K562 (cell line): ENCODE measurements at regions not wholly inside any gene's neighbourhood (a gene's known extent, or its start where the extent isn't known, plus 50 kb on each side); places are given as distances from the start of the nearest gene placed in this dataset.

Source experiments
- CBX2 ChIP-seq: fragments of 200-600 bp; sonication (generic); IDR thresholded peaks from one replicate; pipeline ENCODE4 v1.6.1; 2012; ENCODE audit warnings: mild to moderate bottlenecking, low read length, inconsistent platforms; ENCODE audit not compliant: insufficient read depth, poor library complexity, severe bottlenecking
- DDX20 ChIP-seq: fragments of 450-650 bp; IDR thresholded peaks from 2 replicates; pipeline ENCODE4 v1.6.1; 2016; ENCODE audit warnings: missing genetic modification characterization, low read depth, mild to moderate bottlenecking, missing compliant biosample characterization, moderate library complexity
- EWSR1 ChIP-seq: fragments of 450-650 bp; IDR thresholded peaks from 2 replicates; pipeline ENCODE4 v1.6.1; 2018; ENCODE audit warnings: borderline replicate concordance, mild to moderate bottlenecking, low read depth, moderate library complexity; ENCODE audit not compliant: partially characterized antibody
- RBM14 ChIP-seq: fragments of 200-400 bp; formaldehyde crosslinking; IDR thresholded peaks from 2 replicates; pipeline ENCODE4 v1.6.1; 2018; ENCODE audit warnings: low read depth, mild to moderate bottlenecking, low read length, moderate library complexity, borderline replicate concordance; ENCODE audit not compliant: insufficient read depth
- TF ChIP-seq, protein P1 (sequence below), 3 experiments: IDR thresholded peaks in 2 of 3; conservative IDR thresholded peaks in 1 of 3; 2 replicates each; pipeline ENCODE4 v1.5.1; 2011 to 2012; ENCODE audit warnings: low read length in 3 of 3, mild to moderate bottlenecking in 3 of 3, control low read depth in 2 of 3, improper control_type of control experiment in 1 of 3, inconsistent platforms in 1 of 3, low read depth in 1 of 3, mixed read lengths in 1 of 3, moderate library complexity in 1 of 3; ENCODE audit not compliant: insufficient read depth in 2 of 3
- TF ChIP-seq, protein P2 (sequence below): fragments of 450-650 bp; formaldehyde crosslinking; IDR thresholded peaks from 2 replicates; pipeline ENCODE4 v1.4.0; 2020; ENCODE audit warnings: mild to moderate bottlenecking, moderate library complexity
- TF ChIP-seq, protein P3 (sequence below): fragments of 250-450 bp; sonication (Bioruptor Pico); IDR thresholded peaks from 2 replicates; pipeline ENCODE4 v1.5.0; 2020; ENCODE audit warnings: mild to moderate bottlenecking, borderline replicate concordance

DNA sequence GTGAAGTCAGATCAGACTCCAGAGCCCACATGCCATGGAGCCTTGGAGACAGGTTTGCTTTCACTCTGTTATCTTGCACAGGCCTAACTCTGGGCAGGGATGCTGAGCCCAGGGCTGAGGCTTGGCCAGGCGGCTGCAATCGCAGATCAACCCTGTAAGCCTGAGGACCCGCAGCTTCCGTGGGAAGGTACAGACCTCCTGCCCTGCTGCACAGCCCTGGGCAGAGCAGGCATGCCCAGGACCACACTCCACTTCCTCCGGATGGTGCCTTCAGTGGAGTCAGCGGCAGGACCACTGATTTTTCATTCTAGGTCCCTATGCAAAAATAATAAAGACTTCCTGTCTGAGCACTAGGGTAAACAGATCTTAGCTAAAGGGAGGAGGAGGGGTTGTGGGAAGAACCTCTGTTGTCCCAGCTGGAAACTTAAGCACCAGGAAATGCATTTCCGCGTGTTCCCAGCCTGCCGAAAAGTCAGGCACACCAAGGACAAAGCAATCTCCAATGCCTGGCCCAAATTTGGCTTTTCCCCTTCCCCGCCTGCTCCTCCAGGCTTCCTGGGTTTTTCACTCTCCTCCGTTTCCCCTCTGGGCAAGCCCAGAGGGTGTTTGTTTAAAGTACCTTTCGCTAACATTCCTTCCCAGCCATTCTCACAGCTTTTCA, 87.3 kb downstream of the KCTD15 start:
- TF ChIP-seq DDX20 (tag) (no peak), EWSR1 (no peak), RBM14 (no peak), CBX2 (no peak)
- TF ChIP-seq, protein P1, sequence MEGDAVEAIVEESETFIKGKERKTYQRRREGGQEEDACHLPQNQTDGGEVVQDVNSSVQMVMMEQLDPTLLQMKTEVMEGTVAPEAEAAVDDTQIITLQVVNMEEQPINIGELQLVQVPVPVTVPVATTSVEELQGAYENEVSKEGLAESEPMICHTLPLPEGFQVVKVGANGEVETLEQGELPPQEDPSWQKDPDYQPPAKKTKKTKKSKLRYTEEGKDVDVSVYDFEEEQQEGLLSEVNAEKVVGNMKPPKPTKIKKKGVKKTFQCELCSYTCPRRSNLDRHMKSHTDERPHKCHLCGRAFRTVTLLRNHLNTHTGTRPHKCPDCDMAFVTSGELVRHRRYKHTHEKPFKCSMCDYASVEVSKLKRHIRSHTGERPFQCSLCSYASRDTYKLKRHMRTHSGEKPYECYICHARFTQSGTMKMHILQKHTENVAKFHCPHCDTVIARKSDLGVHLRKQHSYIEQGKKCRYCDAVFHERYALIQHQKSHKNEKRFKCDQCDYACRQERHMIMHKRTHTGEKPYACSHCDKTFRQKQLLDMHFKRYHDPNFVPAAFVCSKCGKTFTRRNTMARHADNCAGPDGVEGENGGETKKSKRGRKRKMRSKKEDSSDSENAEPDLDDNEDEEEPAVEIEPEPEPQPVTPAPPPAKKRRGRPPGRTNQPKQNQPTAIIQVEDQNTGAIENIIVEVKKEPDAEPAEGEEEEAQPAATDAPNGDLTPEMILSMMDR (IDR thresholded peaks at IDR 0.05 in 2 of 3, conservative IDR thresholded peaks at IDR 0.05 in 1 of 3; ENCODE audit: insufficient read depth in 2 of 3, low read depth in 1 of 3, low read length in 3 of 3), result no peak
- TF ChIP-seq, protein P2, sequence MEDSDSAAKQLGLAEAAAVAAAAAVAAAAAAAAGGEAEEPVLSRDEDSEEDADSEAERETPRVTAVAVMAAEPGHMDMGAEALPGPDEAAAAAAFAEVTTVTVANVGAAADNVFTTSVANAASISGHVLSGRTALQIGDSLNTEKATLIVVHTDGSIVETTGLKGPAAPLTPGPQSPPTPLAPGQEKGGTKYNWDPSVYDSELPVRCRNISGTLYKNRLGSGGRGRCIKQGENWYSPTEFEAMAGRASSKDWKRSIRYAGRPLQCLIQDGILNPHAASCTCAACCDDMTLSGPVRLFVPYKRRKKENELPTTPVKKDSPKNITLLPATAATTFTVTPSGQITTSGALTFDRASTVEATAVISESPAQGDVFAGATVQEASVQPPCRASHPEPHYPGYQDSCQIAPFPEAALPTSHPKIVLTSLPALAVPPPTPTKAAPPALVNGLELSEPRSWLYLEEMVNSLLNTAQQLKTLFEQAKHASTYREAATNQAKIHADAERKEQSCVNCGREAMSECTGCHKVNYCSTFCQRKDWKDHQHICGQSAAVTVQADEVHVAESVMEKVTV, result no peak
- TF ChIP-seq, protein P3, sequence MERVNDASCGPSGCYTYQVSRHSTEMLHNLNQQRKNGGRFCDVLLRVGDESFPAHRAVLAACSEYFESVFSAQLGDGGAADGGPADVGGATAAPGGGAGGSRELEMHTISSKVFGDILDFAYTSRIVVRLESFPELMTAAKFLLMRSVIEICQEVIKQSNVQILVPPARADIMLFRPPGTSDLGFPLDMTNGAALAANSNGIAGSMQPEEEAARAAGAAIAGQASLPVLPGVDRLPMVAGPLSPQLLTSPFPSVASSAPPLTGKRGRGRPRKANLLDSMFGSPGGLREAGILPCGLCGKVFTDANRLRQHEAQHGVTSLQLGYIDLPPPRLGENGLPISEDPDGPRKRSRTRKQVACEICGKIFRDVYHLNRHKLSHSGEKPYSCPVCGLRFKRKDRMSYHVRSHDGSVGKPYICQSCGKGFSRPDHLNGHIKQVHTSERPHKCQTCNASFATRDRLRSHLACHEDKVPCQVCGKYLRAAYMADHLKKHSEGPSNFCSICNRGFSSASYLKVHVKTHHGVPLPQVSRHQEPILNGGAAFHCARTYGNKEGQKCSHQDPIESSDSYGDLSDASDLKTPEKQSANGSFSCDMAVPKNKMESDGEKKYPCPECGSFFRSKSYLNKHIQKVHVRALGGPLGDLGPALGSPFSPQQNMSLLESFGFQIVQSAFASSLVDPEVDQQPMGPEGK, result no peak
